ENCODE measurements at regions not wholly inside any gene's neighbourhood (a gene's known extent, or its start where the extent isn't known, plus 50 kb on each side); places are given as distances from the start of the nearest gene placed in this dataset.
"Not testable (repeated sequence)": the region's sequence is repeated elsewhere in the genome, so short reads cannot be mapped to it uniquely, and the experiment has no call there.

DNA sequence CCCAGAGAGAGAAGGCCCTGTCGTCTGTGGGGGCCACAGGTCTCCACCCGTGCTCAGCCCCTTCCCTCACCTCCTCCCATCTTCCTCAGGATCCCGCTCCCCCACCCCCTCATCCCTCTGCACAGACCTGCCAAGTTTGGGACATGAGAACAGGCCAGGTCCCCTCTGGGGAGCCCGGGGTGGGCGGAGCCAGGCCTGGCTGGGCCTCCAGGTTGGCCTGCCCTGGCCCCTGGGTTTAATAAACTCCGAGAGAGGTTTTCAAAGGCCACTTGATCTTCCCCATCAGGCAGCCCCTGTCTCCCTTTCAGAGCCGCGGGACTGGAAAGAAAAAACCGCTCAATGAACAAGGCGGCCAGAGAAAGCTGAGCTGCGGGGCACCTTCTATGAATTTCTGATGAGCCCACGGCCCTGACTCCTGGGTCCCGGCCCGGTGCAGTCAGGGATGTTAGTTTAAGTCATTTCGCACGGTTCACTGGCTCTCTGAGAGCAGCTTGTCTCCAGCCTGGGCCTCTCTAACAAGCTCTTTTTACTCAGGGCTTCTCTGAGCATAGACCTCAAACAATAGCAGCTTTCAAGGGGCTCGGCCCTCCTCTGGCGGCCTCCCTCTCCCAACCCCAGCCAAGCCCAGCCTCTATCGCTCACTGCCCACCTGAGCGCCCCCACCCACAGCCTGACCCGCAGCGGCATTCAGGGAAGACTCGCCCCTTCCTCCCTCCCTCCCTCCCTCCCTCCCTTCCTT, 64.8 kb downstream of the RPUSD4 start:
- Histone ChIP-seq H2AFZ (ENCODE audit: low read length) (no peak overlapping the region), H3K9me3 (ENCODE audit: low read depth, low read length) (no peaks in the 10 kb centered on the region), H3K27ac (ENCODE audit: low read depth, low read length) (no peak overlapping the region), H3K36me3 (ENCODE audit: insufficient read depth, low read length) (no peaks in the 10 kb centered on the region), H3K4me2 (ENCODE audit: insufficient read depth, low read length) (no peak overlapping the region), H3K27me3 (ENCODE audit: insufficient read depth, low read length) (peaks cover 27% of the 10 kb centered on the region), H3K79me2 (ENCODE audit: insufficient read depth, low read length) (no peaks in the 10 kb centered on the region), H3K4me3 (ENCODE audit: insufficient read depth, low read length) (no peak overlapping the region), H4K20me1 (ENCODE audit: insufficient read depth, low read length) (no peaks in the 10 kb centered on the region), H3K4me1 (ENCODE audit: insufficient read depth, low read length) (no peaks in the 10 kb centered on the region)
- TF ChIP-seq, protein P1, sequence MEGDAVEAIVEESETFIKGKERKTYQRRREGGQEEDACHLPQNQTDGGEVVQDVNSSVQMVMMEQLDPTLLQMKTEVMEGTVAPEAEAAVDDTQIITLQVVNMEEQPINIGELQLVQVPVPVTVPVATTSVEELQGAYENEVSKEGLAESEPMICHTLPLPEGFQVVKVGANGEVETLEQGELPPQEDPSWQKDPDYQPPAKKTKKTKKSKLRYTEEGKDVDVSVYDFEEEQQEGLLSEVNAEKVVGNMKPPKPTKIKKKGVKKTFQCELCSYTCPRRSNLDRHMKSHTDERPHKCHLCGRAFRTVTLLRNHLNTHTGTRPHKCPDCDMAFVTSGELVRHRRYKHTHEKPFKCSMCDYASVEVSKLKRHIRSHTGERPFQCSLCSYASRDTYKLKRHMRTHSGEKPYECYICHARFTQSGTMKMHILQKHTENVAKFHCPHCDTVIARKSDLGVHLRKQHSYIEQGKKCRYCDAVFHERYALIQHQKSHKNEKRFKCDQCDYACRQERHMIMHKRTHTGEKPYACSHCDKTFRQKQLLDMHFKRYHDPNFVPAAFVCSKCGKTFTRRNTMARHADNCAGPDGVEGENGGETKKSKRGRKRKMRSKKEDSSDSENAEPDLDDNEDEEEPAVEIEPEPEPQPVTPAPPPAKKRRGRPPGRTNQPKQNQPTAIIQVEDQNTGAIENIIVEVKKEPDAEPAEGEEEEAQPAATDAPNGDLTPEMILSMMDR (IDR thresholded peaks at IDR 0.05; ENCODE audit: extremely low read depth, low read depth, low read length) = no peak
- no peak for DNase-seq (ENCODE audit: insufficient read length, low spot score, missing footprints)

DNA sequence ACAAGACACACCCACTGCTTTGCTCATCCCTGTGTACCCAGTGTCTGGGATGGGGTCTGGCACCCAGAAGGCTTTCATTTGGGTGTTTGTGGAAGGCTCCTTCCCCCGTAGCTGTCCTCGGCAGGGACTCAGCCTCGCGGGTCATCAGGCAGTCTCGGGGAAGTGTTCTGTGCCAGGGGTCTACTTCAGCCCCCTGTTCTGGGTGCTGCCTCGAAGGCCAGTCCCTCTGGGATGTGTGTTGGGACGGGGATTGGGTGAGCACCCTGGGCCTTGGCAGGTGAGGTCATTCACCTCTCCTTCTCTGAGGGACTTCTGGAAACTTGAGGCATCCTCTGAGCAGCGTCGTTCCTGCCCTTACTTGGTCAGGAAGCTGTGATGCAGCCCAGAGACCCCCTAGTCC, 65.5 kb downstream of the RPUSD4 start:
- Histone ChIP-seq H3K27me3 (ENCODE audit: insufficient read depth, low read length) (peaks cover 27% of the 10 kb centered on the region), H3K4me3 (ENCODE audit: insufficient read depth, low read length) (no peak overlapping the region), H2AFZ (ENCODE audit: low read length) (no peak overlapping the region), H3K27ac (ENCODE audit: low read depth, low read length) (no peak overlapping the region), H3K79me2 (ENCODE audit: insufficient read depth, low read length) (no peaks in the 10 kb centered on the region), H3K36me3 (ENCODE audit: insufficient read depth, low read length) (no peaks in the 10 kb centered on the region), H3K4me1 (ENCODE audit: insufficient read depth, low read length) (peaks cover 4% of the 10 kb centered on the region), H3K9me3 (ENCODE audit: low read depth, low read length) (no peaks in the 10 kb centered on the region), H3K4me2 (ENCODE audit: insufficient read depth, low read length) (no peak overlapping the region), H4K20me1 (ENCODE audit: insufficient read depth, low read length) (no peaks in the 10 kb centered on the region)
- no peak for DNase-seq (ENCODE audit: insufficient read length, low spot score, missing footprints)
- TF ChIP-seq, protein P1 (IDR thresholded peaks at IDR 0.05; ENCODE audit: extremely low read depth, low read depth, low read length) = no peak

DNA sequence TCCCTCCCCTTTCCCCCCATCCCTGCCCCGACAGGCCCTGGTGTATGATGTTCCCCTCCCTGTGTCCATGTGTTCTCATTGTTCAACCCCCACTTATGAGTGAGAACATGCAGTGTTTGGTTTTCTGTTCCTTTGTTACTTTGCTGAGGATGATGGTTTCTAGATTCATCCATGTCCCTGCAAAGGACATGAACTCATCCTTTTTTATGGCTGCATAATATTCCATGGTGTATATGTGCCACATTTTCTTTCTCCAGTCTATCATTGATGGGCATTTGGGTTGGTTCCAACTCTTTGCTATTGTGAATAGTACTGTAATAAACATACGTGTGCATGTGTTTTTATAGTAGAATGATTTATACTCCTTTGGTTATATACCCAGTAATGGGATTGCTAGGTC, 68.0 kb downstream of the RPUSD4 start:
- not testable (repeated sequence) for H3K27ac ChIP-seq (ENCODE audit: low read depth, low read length); H3K4me2 ChIP-seq (ENCODE audit: insufficient read depth, low read length); DNase-seq (ENCODE audit: insufficient read length, low spot score, missing footprints); H3K4me3 ChIP-seq (ENCODE audit: insufficient read depth, low read length); H2AFZ ChIP-seq (ENCODE audit: low read length); H3K9me3 ChIP-seq (ENCODE audit: low read depth, low read length); H3K79me2 ChIP-seq (ENCODE audit: insufficient read depth, low read length); H3K36me3 ChIP-seq (ENCODE audit: insufficient read depth, low read length); H4K20me1 ChIP-seq (ENCODE audit: insufficient read depth, low read length)
- H3K4me1 ChIP-seq (ENCODE audit: insufficient read depth, low read length) = peaks cover 11% of the 10 kb centered on the region
- H3K27me3 ChIP-seq (ENCODE audit: insufficient read depth, low read length) = peaks cover 31% of the 10 kb centered on the region

DNA sequence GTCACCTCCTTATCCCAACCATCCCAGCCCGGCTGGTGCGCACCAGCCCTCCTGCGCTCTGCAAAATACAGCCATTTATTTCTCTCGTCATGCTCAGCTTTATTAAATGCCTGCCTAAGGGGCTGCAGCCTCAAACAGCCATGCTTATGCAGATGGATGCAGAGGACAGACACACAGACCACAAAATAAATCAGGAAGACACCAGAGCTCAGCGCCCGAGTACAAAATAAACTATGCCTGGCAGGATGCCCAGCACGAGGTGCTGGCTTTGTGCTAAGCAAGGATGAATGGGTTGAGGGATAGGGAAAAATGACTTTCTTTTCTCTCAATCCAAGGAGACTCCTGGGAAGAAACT, 70.5 kb downstream of the RPUSD4 start:
- H3K4me1 ChIP-seq (ENCODE audit: insufficient read depth, low read length) = peaks cover 11% of the 10 kb centered on the region
- no peak overlapping the region for H3K4me3 ChIP-seq (ENCODE audit: insufficient read depth, low read length)
- no peak overlapping the region for H2AFZ ChIP-seq (ENCODE audit: low read length)
- no peaks in the 10 kb centered on the region for H3K36me3 ChIP-seq (ENCODE audit: insufficient read depth, low read length)
- no peak for DNase-seq (ENCODE audit: insufficient read length, low spot score, missing footprints)
- H3K27ac ChIP-seq (ENCODE audit: low read depth, low read length) = no peak overlapping the region
- H3K27me3 ChIP-seq (ENCODE audit: insufficient read depth, low read length) = peaks cover 40% of the 10 kb centered on the region
- no peaks in the 10 kb centered on the region for H4K20me1 ChIP-seq (ENCODE audit: insufficient read depth, low read length)
- TF ChIP-seq, protein P1 (IDR thresholded peaks at IDR 0.05; ENCODE audit: extremely low read depth, low read depth, low read length) = no peak
- no peaks in the 10 kb centered on the region for H3K79me2 ChIP-seq (ENCODE audit: insufficient read depth, low read length)
- no peaks in the 10 kb centered on the region for H3K9me3 ChIP-seq (ENCODE audit: low read depth, low read length)
- peak overlapping the region; percentile 58 for H3K4me2 ChIP-seq (ENCODE audit: insufficient read depth, low read length)

Measured in osteoblast (primary cell).